HG03575 (cell line): ENCODE measurements at regions not wholly inside any gene's neighbourhood (a gene's known extent, or its start where the extent isn't known, plus 50 kb on each side); places are given as distances from the start of the nearest gene placed in this dataset.

Experiments
- ATAC-seq: cut with Tn5 transposase; IDR thresholded peaks from one replicate; pipeline ENCODE4 v1.9.1; 2021; ENCODE audit not compliant: unreplicated experiment, insufficient number of reproducible peaks, low FRiP score; ENCODE audit errors: extremely low read depth

DNA sequence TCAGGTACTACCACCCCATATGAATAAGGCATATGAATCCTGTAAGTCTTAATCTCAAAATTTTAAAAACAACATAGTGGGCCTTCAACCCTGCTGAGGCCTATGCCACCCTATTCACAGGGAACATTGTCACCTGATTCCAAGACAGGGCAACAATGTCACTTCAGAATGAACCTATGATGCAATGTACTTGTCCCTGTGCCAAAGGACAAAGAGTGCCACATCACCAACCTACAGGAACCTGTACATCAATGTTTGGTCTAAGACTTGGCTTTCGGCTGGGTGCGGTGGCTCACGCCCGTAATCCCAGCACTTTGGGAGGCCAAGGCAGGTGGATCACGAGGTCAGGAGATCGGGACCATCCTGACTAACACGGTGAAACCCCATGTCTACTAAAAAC, 318.5 kb upstream of the JARID2 start:
- no peak for ATAC-seq

- ATAC-seq, result no peak
These were observed 316.6 kb upstream of the JARID2 start for GRCh38 chr6:14929291-14929690.

DNA sequence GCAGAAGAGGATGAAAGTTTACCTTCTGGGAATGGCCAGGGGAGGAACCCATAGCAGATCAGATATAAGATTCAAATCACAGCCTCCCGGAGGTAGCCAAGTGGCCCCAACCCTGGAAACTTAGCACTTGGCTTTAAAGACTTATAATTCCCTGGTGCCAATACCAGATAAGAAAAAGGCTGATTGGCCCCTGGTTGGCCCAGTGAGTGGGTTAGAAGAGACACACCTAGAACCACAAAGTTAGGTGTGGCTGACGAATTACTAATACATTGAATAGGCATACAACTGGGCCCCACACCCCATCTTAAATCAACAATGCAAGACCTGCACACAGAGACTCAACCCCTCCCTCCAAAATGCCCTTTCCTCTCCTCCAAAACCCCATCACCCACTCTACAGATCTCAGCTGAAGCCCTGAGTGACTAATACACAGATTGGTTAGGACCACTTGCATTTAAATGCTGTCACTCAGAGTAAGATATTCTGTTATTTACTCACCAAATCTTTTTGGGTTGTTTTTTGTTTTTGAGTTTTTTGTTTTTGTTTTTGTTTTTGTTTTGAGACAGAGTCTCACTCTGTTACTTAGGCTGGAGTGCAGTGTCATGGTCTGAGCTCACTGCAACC, 315.4 kb upstream of the JARID2 start:
- no peak for ATAC-seq

DNA sequence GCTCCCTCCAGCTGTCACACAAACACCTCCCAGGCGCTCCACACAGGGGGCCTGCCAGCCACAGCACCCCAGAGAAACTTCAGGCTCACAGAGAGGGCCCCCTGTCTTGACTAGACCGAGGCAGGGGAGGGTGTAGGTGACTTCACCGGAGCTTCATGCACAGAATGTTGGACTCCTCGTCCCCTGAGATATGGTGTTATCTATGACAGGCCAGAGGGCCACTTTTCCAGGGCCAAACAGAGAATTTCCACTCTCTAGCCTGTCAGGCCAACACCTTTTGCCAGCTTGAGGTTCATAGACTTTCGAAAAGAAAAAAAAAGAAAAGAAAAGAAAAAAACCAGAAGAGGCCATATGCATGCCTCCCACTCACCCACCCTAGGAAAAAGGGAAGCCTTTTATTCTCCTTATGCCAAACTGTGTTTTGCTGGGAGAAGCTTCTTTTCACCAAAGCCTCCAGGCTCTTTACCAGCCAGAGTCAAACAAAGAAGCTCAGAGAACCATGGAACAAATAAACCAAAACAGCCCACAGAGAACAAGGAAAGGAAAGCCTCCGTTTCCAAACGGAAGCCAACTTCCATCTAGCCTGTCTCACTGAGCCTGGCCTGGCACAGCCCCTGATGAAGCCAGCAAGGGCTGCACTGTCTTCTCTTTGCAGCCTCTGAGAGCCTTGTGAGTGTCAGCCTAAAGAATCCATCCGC, 313.2 kb upstream of the JARID2 start:
- no peak for ATAC-seq

DNA sequence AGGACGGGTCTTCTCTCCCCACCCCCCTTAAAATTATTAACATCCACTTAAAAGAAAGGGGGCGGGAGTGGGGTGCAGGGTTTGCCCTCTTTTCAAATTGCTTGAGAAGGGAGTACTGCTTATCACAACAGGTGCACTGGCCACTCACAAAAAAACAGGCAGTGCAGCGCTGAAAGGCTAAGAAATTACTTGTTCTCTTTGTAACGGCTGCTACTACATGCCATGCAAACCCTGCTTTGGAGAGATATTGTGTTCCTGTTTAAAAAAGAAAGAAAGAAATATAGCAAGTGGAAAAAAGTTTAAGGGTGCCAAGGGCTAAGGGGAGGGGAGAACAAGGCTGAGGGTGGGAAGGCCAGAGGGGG, 312.7 kb upstream of the JARID2 start:
- ATAC-seq, result no peak

DNA sequence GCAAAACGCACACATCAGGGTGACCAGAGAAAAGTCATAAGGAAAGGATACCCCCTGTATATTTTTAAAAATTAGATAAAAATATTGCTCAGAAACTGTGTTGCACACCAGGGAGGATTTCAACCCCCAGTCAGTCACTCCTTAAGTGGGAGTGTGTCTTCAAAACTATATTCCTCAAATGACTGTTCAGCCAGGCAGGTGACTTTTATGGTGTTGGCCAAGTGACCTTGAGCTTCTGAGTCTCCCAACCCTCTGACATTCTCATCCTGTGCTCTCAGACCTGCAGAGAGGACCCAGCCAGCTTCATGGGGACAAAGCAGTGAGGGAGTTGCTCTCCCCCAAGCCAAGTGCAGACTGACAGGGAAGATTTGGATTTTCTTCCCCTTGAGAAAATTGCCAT, 311.9 kb upstream of the JARID2 start:
- ATAC-seq, result no peak

DNA sequence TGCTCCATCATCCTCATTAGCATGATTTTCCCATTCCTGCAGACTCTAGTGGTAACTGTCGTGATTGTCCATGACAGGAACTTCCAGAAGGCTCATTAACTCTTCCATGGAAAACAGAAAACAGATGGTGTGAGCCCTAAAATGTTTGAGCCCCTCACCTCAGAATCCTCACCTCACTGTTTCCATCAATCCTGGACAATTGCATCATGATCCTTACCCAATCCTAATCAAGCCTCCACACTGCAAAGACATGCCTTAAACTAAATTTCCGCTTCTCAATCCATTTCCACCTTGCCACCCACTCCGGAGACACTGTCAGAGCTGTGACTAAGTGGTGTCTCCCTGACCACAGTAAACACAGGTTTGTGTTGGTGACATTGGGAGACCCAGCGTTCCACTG, 311.0 kb upstream of the JARID2 start:
- ATAC-seq, result no peak

DNA sequence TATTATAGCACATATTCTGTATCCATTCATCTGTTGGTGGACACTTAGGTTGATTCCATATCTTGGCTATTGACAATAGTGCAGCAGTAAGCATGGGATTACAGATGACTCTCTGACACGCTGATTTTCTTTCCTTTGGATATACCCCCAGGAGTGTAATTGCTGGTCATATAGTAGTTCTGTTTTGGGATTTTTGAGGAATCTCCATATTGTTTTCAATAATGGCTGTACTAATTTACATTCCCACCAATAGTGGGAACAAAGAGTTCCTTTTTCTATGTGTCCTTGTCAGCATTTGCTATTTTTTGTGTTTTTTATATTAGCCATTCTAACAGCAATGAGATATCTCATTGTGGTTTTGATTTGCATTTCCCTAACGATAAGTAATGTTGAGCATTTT, 309.0 kb upstream of the JARID2 start:
- ATAC-seq, result no peak

- ATAC-seq, result no peak
These were observed 302.8 kb upstream of the JARID2 start for GRCh38 chr6:14943116-14943515.

- ATAC-seq, result no peak
These were observed 301.3 kb upstream of the JARID2 start for GRCh38 chr6:14944593-14944992.

- ATAC-seq, result no peak
These were observed 300.2 kb upstream of the JARID2 start for GRCh38 chr6:14945461-14946185.

DNA sequence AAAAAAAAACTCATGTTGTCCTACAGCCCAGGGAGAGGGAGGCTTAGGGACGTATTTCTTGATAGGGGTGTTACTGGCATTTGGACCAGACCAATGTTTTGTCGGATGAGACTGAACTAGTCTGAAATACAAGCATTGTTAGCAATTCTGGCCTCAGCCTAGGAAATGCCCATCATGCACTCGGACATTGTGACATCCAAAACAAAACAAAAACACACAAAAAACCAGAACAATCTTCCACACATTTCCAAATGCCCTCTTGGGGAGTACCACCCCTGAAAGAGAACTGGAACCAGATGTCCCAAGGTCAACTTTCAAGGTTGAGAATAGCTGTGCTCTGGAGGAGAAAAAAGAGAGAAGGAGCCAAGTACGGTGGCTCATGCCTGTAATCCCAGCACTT, 299.1 kb upstream of the JARID2 start:
- ATAC-seq, result no peak

DNA sequence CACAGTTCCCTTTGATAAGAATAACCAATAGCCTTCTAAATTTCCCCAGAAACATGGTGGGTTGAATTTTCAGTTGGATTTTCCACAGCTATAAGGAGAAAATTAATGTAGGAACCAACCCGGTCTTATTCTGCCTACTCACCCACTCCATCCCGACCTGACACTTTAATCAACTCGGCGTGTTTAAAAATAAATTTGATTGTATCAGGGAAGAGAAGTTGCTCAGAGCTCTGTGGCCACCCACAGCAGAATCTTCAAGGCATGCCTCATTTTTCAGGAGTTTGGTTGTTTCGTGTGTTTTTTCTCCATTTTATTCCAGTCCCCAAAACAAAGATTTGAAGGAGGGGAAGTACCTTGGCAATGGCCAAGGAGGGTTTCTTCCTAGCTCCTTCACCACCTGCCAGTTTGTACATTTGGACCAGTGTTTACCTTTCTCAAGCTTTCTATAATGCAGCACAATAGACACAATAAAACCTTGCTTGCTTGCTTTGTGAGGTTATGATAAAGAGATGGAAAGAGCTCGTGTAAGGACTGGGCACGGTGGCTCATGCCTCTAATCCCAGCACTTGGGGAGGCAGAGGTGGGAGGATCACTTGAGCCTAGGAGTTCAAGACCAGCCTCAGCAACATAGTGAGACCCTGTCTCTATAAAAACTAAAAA, 297.2 kb upstream of the JARID2 start:
- no peak for ATAC-seq

- ATAC-seq, result no peak
These were observed 295.5 kb upstream of the JARID2 start for GRCh38 chr6:14950103-14950969.

DNA sequence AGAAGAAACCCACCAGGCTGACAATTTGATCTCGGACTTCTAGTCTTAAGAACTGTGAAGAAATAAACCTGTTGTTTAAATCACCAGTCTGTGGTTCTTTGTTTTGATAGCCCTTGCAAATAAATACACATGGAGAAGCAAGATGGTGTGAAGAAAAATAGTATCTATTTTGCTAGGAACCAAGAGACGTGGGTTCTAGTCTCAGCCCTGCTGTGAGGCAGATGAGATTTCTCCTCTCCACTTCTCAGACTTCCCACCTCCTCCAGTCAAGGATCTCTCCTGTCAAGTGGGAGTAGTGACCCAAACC, 294.9 kb upstream of the JARID2 start:
- ATAC-seq, result no peak

DNA sequence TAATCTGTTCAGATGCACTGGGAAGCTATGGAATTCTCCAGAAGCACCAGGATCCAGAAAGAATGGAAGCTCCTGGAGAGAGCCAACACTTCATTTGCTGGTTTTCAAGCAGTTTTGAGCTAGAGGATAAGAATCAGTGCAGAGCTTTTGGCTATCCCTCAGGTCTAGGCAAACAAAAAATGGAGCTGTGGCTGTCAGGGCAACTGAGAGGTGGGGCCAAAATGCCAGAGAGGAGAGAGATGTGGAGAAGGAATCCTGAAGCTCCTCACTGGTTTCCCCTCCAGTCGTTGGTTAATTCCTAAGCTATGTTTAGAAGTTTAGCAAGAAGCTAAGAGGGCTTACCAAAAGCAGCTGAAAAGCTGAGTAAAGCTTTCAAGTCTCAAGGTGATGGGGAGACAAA, 294.2 kb upstream of the JARID2 start:
- no peak for ATAC-seq

DNA sequence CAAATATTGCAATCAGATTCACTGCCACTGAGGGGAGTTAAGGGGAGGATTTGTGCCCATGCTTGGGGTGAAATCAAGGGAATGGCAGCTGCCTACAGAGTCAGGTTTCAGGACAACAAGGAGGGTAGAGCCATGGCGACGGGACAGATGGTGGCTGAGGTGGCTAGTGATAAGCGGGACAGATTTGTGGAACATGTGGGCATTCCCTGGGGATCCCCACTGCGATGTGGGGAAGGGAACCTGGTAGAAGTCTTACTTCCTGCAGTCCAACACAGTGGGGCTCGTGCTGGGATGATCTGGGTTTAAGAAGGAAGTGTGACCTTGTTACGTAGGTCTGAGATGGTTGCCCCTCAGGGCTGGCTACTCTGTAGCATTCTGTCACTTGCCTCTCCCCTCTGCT, 292.0 kb upstream of the JARID2 start:
- ATAC-seq, result no peak

- ATAC-seq, result no peak
These were observed 288.4 kb upstream of the JARID2 start for GRCh38 chr6:14957355-14958059.
